ENCODE measurements at regions not wholly inside any gene's neighbourhood (a gene's known extent, or its start where the extent isn't known, plus 50 kb on each side); places are given as distances from the start of the nearest gene placed in this dataset.

- no peak for DNase-seq (ENCODE audit: low spot score)
These were observed 782.3 kb upstream of the GHITM start for GRCh38 chr10:83357004-83357403.

- no peak for DNase-seq (ENCODE audit: low spot score)
These were observed 781.7 kb upstream of the GHITM start for GRCh38 chr10:83357627-83358026.

GRCh38 chr10:83367036-83367435, 772.3 kb upstream of the GHITM start:
- DNase-seq (ENCODE audit: low spot score): no peak

DNA sequence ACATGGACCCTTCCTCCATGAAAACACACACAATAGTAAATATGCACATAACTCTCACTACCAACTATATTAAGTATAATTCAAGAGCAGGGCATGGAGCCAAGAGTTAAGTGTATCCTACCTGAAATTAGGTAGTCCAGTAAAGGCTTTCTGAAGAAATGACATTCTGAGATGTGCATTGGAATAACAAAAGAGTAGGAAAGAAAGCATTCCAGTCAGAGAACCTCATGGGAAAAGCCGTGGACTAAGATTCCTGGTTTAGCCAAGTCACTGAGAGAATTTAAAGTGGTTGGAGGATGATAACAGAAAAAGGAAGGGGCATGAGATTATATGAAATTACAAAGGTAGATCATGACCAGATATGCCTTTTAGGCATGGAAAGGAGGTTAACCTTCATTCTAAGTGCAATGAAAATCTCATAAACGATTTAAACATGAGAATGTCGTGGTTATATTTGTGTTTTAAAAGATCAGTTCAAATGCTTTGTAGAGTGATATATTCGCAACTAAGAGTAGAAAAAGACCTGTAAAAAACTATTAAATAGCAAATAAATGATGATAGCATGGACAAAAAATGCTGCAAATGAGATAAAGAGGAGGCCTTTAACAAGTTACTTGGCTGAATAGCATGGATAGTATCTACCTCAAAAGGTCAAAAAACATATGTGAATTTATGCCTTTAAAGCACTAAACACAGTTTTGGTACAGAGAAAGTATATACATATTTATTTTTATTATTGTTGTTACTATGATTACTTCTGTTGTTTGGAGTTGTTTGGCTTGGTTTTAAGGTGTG, 767.4 kb upstream of the GHITM start:
- no peak for DNase-seq (ENCODE audit: low spot score)

GRCh38 chr10:83372646-83373045, 766.7 kb upstream of the GHITM start:
- no peak for DNase-seq (ENCODE audit: low spot score)

DNA sequence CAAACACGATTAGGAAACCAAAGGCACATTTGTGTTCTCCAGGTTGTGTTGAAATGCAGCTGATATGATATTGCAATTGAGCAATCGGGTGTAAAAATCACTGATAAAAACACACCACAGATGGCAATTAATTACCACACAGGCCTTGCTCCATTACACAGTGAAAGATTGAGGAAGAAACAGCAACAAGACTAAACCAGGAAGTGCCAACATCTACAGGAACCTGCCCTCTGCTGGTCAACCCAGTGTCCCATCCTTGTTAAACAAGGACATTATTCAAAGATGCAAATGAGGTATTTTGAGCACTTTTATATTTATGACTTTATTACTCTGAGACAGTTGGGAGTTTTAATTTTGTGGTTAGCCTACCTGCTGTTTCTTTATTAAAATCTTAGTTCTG, 765.6 kb upstream of the GHITM start:
- no peak for DNase-seq (ENCODE audit: low spot score)

GRCh38 chr10:83374741-83375140, 764.6 kb upstream of the GHITM start:
- DNase-seq (ENCODE audit: low spot score): no peak

DNA sequence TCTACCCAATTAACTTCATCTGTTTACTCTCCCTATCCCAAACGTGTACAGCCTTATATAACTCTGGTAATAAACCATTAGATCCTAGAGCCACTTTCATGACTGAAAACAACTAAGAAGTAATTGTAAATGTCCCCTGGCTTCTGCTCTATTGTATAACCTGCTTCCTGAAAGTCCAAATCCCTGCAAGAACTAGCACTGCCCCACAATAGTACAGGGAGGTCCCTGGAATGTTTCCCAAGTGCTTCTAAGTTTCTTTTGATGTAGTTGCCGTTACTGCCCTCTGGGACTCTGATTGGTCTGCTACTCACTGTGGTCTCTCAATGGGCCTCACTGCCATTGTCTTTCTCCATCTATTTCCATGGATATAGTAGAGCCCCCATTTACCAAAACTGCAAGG, 764.0 kb upstream of the GHITM start:
- DNase-seq (ENCODE audit: low spot score): no peak

DNA sequence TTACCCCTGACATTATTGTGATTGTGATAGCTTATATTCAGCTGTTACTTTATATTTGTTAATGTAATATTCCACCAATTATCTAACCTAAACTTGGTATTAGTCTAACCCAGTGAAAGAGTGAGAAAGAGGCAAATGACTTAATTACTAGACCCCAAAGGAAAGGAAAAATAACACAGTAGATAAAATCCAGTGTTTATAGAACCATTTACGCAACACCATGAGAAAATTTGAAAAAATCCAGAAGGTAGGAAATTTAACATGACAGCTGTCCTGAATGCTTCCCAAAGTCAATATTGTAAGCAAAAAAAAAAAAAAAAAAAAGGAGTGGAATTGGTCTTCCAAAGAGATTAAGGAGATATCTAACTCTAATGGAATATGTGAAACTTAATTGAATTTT, 741.5 kb upstream of the GHITM start:
- DNase-seq (ENCODE audit: low spot score): no peak

GRCh38 chr10:83410570-83410969, 728.7 kb upstream of the GHITM start:
- DNase-seq (ENCODE audit: low spot score): no peak

GRCh38 chr10:83425306-83425705, 714.0 kb upstream of the GHITM start:
- no peak for DNase-seq (ENCODE audit: low spot score)

- DNase-seq (ENCODE audit: low spot score): no peak
These were observed 712.2 kb upstream of the GHITM start for GRCh38 chr10:83427101-83427500.

DNA sequence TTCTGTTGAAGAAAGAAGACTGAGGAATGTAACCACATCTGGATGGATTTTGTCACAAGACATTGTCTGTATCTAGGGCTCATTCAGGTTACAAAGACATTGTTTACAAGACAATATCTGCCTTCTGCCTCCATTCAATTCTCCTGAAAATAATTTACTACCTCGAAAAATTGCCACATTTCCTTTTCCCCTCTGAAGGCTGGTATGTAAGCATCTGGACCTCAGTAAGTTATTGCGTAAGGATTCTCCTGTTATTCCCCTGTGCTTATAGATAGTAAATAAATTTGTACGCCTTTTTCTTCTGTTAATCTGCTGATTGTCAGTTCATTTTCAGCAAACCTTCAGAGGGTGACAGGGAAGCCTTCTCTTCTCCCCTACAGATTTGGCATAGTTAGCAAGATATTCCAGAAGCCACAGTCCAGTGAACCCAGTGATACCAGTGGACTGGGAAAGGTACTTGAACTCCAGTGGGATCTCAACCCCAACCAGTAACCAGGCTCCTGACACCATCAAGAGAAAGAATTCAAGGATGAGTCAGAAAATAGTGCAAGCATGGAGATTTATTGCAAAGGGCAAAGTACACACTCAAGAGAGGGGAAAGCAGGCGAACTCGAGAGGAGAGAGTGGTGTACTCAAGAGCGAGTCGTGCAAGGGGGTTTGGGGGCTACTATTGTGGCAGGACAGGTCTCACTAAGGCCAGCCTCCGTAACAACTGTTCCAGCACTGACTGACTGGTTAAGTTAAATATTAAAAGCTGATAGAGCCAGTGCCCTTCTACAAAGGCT, 706.9 kb upstream of the GHITM start:
- no peak for DNase-seq (ENCODE audit: low spot score)

DNA sequence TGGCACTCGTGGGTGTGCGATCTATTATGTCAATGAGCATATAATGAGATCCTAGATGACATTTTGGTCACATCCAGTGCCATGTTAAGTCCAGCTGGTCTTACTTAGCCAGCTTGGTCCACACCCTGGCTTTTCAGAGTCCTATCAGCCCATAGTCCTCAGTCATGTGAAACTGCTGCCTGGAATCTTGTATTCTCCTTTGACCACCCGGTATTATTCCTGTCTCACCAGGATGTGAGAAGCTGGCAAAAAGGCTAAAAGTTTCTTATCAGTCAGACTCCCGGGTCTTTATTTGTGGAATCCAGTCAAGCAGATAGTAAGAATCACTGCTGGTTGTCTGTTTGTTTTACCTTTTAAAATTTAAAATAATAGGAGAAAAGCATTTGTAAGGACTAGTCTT, 705.6 kb upstream of the GHITM start:
- DNase-seq (ENCODE audit: low spot score): no peak

GRCh38 chr10:83448013-83448412, 691.3 kb upstream of the GHITM start:
- no peak for DNase-seq (ENCODE audit: low spot score)

- no peak for DNase-seq (ENCODE audit: low spot score)
These were observed 680.7 kb upstream of the GHITM start for GRCh38 chr10:83458611-83459010.

DNA sequence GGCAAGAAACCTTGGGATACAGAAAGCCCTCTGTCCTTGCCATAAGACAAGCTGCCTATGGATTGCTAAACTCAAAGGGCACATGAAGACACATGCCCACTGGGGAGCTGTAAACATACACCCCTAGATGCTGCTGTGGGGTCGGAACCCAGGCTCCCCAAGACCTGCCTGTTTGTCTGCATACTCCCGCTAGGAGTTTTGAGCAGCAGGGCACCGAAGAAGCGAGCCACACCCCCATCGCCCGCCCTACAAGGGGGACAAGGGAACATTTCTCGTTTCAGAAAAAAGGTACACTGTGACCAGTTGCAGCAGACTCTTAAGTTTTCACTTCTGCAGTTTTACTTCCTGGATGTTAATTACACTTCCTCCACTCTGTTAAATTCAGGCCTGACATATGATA, 680.2 kb upstream of the GHITM start:
- DNase-seq (ENCODE audit: low spot score): no peak

GRCh38 chr10:83469728-83470331, 669.5 kb upstream of the GHITM start:
- DNase-seq (ENCODE audit: low spot score): no peak

DNA sequence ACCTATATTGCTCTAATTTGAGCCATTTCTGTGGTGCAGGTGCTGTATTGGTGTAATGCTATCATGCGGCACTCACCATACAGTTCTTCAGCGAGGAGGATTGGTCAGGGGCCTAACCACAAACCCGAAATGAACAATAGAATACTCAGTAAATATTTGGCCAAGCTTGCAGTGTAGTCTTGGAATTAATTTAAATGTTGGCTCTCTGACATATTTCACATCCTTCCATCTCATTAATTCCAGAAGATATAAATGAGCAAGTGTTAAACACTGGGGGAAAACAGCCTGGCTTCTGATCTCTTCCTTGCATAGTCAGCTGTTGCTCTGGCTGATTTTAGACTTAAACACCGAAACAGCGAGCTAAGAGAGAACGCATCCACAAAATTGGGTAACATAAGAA, 663.1 kb upstream of the GHITM start:
- DNase-seq (ENCODE audit: low spot score): no peak

DNA sequence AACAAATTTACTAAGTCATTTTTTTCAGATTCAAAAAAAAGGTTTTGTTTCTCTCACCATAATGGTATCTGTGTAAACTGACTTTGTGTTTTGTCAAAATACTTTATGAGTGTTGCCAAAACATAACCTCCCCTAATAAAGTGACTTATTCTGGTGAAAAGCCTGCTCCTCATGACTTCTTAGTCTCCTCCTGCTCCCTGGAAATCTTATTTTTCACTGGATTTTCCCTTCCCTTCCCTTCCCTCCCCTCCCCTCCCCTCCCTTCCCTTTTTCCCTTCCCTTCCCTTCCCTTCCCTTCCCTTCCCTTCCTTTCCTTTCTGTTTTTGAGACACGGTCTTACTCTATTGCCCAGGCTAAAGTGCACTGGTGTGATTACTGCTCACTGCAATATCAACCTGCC, 650.1 kb upstream of the GHITM start:
- DNase-seq (ENCODE audit: low spot score): no peak

- no peak for DNase-seq (ENCODE audit: low spot score)
These were observed 647.3 kb upstream of the GHITM start for GRCh38 chr10:83492004-83492403.

DNA sequence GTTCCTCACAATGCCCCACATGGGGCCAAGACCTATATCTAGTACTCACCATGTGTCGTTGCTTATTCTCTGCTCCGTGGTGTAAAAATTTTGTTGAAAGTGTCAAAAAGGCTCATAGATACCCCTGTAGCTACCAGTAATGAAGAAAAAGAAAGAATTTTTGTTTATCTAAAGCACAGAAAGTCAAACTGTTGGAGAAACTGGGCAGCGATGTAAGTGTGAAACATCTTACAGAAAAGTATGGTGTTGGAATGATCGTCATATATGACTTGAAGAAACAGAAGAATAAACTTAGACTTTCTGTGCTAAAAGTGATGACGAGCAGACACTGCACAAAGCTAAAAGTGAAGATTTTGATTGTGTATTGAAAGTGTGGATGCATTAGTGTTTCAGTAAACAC, 626.6 kb upstream of the GHITM start:
- no peak for DNase-seq (ENCODE audit: low spot score)

GRCh38 chr10:83515001-83515400, 624.3 kb upstream of the GHITM start:
- no peak for DNase-seq (ENCODE audit: low spot score)

All from hematopoietic multipotent progenitor cell treated with erythropoietin and hydrocortisone succinate and interleukin-3 and kit ligand, for 15 days (in vitro differentiated cells).